K562 (cell line): ENCODE measurements at regions not wholly inside any gene's neighbourhood (a gene's known extent, or its start where the extent isn't known, plus 50 kb on each side); places are given as distances from the start of the nearest gene placed in this dataset.

Experiments used
- ATAC-seq: fragments of 200-7000 bp; cut with Tn5 transposase; 3 replicates; pipeline ENCODE4 v1.9.1; 2020; ENCODE audit warnings: moderate library complexity
- BruUV-seq: library from RNA; stranded (reverse); fragments of 400-500 nt; replicated peaks from 2 replicates; lab custom pipeline; 2021; lab: Mats Ljungman, UMichigan
- CTCF ChIA-PET: fragments of 300-600 bp; formaldehyde crosslinking; extraction: SDS; loops from one replicate; lab custom pipeline; 2021; ENCODE audit warnings: low intra/inter-chr PET ratio; lab: Yijun Ruan, JAX
- POLR2A ChIA-PET: fragments of 300-600, 350-650 bp; sonication (Branson Sonifier 250); formaldehyde crosslinking; extraction: SDS; loops from one replicate; lab custom pipeline; 2021; ENCODE audit warnings: antibody characterized with exemption, inconsistent platforms; lab: Yijun Ruan, JAX
- DNase-seq, 4 experiments: peaks; one replicate each; pipeline versions ENCODE4 v3.0.0 to v3.0.0-alpha.2; 2011 to 2018; ENCODE audit warnings: low spot score in 3 of 4, mixed read lengths in 3 of 4; ENCODE audit errors: extremely low read depth in 1 of 4
- FAIRE-seq: peaks from 2 replicates; lab custom pipeline; 2011; peaks lifted over from hg19 to GRCh38; lab: Jason Lieb, UNC
- H2AFZ ChIP-seq: 2 replicates; pipeline ENCODE4 v1.6.0; 2011; ENCODE audit warnings: low read depth, low read length, control low read depth, inconsistent platforms
- H3K27ac ChIP-seq: fragments of 200-600 bp; 3 replicates; pipeline ENCODE4 v1.8.0; 2011; ENCODE audit warnings: low read depth, mild to moderate bottlenecking, control low read depth, inconsistent platforms, low read length, moderate library complexity, mixed read lengths; ENCODE audit errors: extremely low read depth
- H3K27me3 ChIP-seq, 2 experiments: fragments of 300-600 bp in 1 of 2; 2 replicates in 1 of 2; 3 replicates in 1 of 2; pipeline versions ENCODE4 v1.6.0 to v1.8.0; 2011; ENCODE audit warnings: inconsistent platforms in 2 of 2, low read length in 2 of 2, mild to moderate bottlenecking in 1 of 2, mixed read lengths in 1 of 2, moderate library complexity in 1 of 2; ENCODE audit not compliant: control insufficient read depth in 2 of 2, insufficient read depth in 2 of 2
- H3K36me3 ChIP-seq: fragments of 300-600 bp; 3 replicates; pipeline ENCODE4 v1.8.0; 2011; ENCODE audit warnings: mild to moderate bottlenecking, low read length, inconsistent platforms; ENCODE audit not compliant: control insufficient read depth, insufficient read depth
- H3K4me1 ChIP-seq, 2 experiments: fragments of 200-600 bp in 1 of 2; replicated peaks in 1 of 2; 2 replicates in 1 of 2; 3 replicates in 1 of 2; pipeline versions ENCODE4 v1.5.1 to v1.8.0; 2011; ENCODE audit warnings: inconsistent platforms in 2 of 2, low read length in 2 of 2, mild to moderate bottlenecking in 1 of 2, mixed read lengths in 1 of 2, moderate library complexity in 1 of 2; ENCODE audit not compliant: control insufficient read depth in 2 of 2, insufficient read depth in 2 of 2
- H3K4me2 ChIP-seq: 2 replicates; pipeline ENCODE4 v1.6.1; 2011; ENCODE audit warnings: low read length, control low read depth, inconsistent platforms, mixed read lengths; ENCODE audit not compliant: insufficient read depth
- H3K4me3 ChIP-seq: fragments of 200-600 bp; sonication (generic), shearing (Covaris generic); 2 replicates; pipeline ENCODE4 v1.5.1; 2016; ENCODE audit warnings: control low read depth, inconsistent platforms
- H3K79me2 ChIP-seq: fragments of 200-600 bp; 3 replicates; pipeline ENCODE4 v1.8.0; 2011; ENCODE audit warnings: low read length, inconsistent platforms; ENCODE audit not compliant: control insufficient read depth, insufficient read depth
- H3K9ac ChIP-seq, 2 experiments: 2 replicates each; pipeline versions ENCODE4 v1.6.0 to v1.6.1; 2011; ENCODE audit warnings: low read depth in 2 of 2, low read length in 2 of 2, control low read depth in 1 of 2, inconsistent platforms in 1 of 2, mild to moderate bottlenecking in 1 of 2, mixed read lengths in 1 of 2; ENCODE audit not compliant: insufficient read depth in 1 of 2
- H3K9me1 ChIP-seq: one replicate; pipeline ENCODE4 v1.6.0; 2011; ENCODE audit warnings: inconsistent platforms, mild to moderate bottlenecking, low read length, moderate library complexity; ENCODE audit not compliant: control insufficient read depth, insufficient read depth
- H3K9me3 ChIP-seq: replicated peaks from 2 replicates; pipeline ENCODE4 v1.5.1; 2011; ENCODE audit warnings: low read depth, low read length, inconsistent platforms; ENCODE audit not compliant: control insufficient read depth, insufficient read depth
- H4K20me1 ChIP-seq: replicated peaks from 2 replicates; pipeline ENCODE4 v1.6.1; 2011; ENCODE audit warnings: low read length, inconsistent platforms, mixed read lengths; ENCODE audit not compliant: control insufficient read depth, insufficient read depth
- ATF1 ChIP-seq, 2 experiments: fragments of 450-650 bp in 1 of 2; IDR thresholded peaks; 2 replicates each; pipeline ENCODE4 v1.6.1; 2016; ENCODE audit warnings: missing compliant biosample characterization in 1 of 2, missing genetic modification characterization in 1 of 2
- DACH1 ChIP-seq: fragments of 450-650 bp; IDR thresholded peaks from 2 replicates; pipeline ENCODE4 v1.6.1; 2018; ENCODE audit not compliant: partially characterized antibody
- SMAD1 ChIP-seq: fragments of 150-350 bp; IDR thresholded peaks from 2 replicates; pipeline ENCODE4 v1.6.1; 2014; ENCODE audit warnings: low read length, low read depth; ENCODE audit not compliant: partially characterized antibody
- SMARCC2 ChIP-seq: fragments of 450-650 bp; IDR thresholded peaks from 2 replicates; pipeline ENCODE4 v1.6.1; 2017; ENCODE audit warnings: antibody characterized with exemption, moderate library complexity, mild to moderate bottlenecking, low read depth
- ZNF592 ChIP-seq: fragments of 450-650 bp; IDR thresholded peaks from 2 replicates; pipeline ENCODE4 v1.6.1; 2017; ENCODE audit warnings: antibody characterized with exemption, mild to moderate bottlenecking
- WGBS: fragments of 100-300 bp; shearing (Covaris generic); methylation state at CpG from one replicate; pipeline ENCODE4 v1.1.6; 2016; ENCODE audit warnings: low coverage, mixed read lengths; ENCODE audit not compliant: insufficient coverage; ENCODE audit errors: missing lambda C conversion rate; 5-methylcytosine and 5-hydroxymethylcytosine counted together
- in situ Hi-C: fragments of 300-500 bp; cut with MboI; formaldehyde crosslinking; loops from 4 replicates; pipeline ENCODE4 v1.15.0; 2018; ENCODE audit warnings: inconsistent platforms, mixed read lengths
- intact Hi-C: fragments of 100-400 bp; cut with micrococcal nuclease; formaldehyde crosslinking; loops from 2 replicates; pipeline ENCODE4 v1.14.2; 2022

GRCh38 chr16:6048017-6048416 lies 950.4 kb upstream of the EEF2KMT start:
- CTCF ChIA-PET: no interaction called here
- WGBS: 0% methylated on average over 3 of the region's 3 CpGs
- POLR2A ChIA-PET: no interaction called here
- H3K4me3 ChIP-seq: no peak overlapping the region
- DNase-seq (no peak), ATAC-seq (no peak), FAIRE-seq (no peak)
- no peak overlapping the region for H3K9ac ChIP-seq
- in situ Hi-C loops: no loop called here
- H3K27me3 ChIP-seq: no peaks in the 10 kb centered on the region
- no peaks in the 10 kb centered on the region for H3K9me3 ChIP-seq
- no peak overlapping the region for H3K27ac ChIP-seq
- H3K4me2 ChIP-seq: no peak overlapping the region
- intact Hi-C loops: no loop called here
- no peaks in the 10 kb centered on the region for H4K20me1 ChIP-seq
- no peaks in the 10 kb centered on the region for H3K4me1 ChIP-seq
- no TSS peak for BruUV-seq
- H3K36me3 ChIP-seq: no peaks in the 10 kb centered on the region
- no peak overlapping the region for H2AFZ ChIP-seq
- H3K9me1 ChIP-seq: no peaks in the 10 kb centered on the region
- no peaks in the 10 kb centered on the region for H3K79me2 ChIP-seq
- TF ChIP-seq SMARCC2 (no peak), ZNF592 (no peak), DACH1 (no peak), SMAD1 (no peak), ATF1 (CRISPR knock-in tag; IDR thresholded peaks at IDR 0.05) (no peak), ATF1 (tag; IDR thresholded peaks at IDR 0.05) (no peak)
